Astrocyte (in vitro differentiated cells and primary cell): ENCODE measurements at regions not wholly inside any gene's neighbourhood (a gene's known extent, or its start where the extent isn't known, plus 50 kb on each side); places are given as distances from the start of the nearest gene placed in this dataset.
"Not testable (repeated sequence)": the region's sequence is repeated elsewhere in the genome, so short reads cannot be mapped to it uniquely, and the experiment has no call there.

Experiments used
- DNase-seq: peaks from one replicate; pipeline ENCODE4 v3.0.0-alpha.2; 2010; ENCODE audit warnings: low read depth
- FAIRE-seq: peaks from 2 replicates; lab custom pipeline; 2011; peaks lifted over from hg19 to GRCh38; lab: Jason Lieb, UNC
- H2AFZ ChIP-seq: 2 replicates; pipeline ENCODE4 v1.6.0; 2012; ENCODE audit warnings: low read depth, low read length, inconsistent platforms
- H3K27ac ChIP-seq: 2 replicates; pipeline ENCODE4 v1.5.1; 2011; ENCODE audit warnings: low read depth, low read length, inconsistent platforms
- H3K27me3 ChIP-seq: 2 replicates; pipeline ENCODE4 v1.6.0; 2011; ENCODE audit warnings: low read length, inconsistent platforms; ENCODE audit not compliant: insufficient read depth
- H3K36me3 ChIP-seq: 2 replicates; pipeline ENCODE4 v1.5.1; 2011; ENCODE audit warnings: low read length, inconsistent platforms; ENCODE audit not compliant: insufficient read depth
- H3K4me1 ChIP-seq: 2 replicates; pipeline ENCODE4 v1.5.1; 2011; ENCODE audit warnings: low read length, inconsistent platforms; ENCODE audit not compliant: insufficient read depth
- H3K4me2 ChIP-seq: 2 replicates; pipeline ENCODE4 v1.6.0; 2012; ENCODE audit warnings: low read length, inconsistent platforms
- H3K4me3 ChIP-seq: 2 replicates; pipeline ENCODE4 v1.5.1; 2011; ENCODE audit warnings: low read depth, mild to moderate bottlenecking, low read length, inconsistent platforms; ENCODE audit not compliant: insufficient read depth
- H3K79me2 ChIP-seq: 2 replicates; pipeline ENCODE4 v1.6.0; 2012; ENCODE audit warnings: mild to moderate bottlenecking, low read length, inconsistent platforms; ENCODE audit not compliant: insufficient read depth
- H3K9ac ChIP-seq: 2 replicates; pipeline ENCODE4 v1.6.0; 2012; ENCODE audit warnings: mild to moderate bottlenecking, low read length, inconsistent platforms
- H3K9me3 ChIP-seq: 2 replicates; pipeline ENCODE4 v1.5.1; 2012; ENCODE audit warnings: low read depth, mild to moderate bottlenecking, low read length, inconsistent platforms; ENCODE audit not compliant: insufficient read depth
- H4K20me1 ChIP-seq: 2 replicates; pipeline ENCODE4 v1.6.0; 2012; ENCODE audit warnings: low read length, inconsistent platforms; ENCODE audit not compliant: insufficient read depth
- H3K27ac Mint-ChIP-seq: one replicate; pipeline ENCODE4 v1.8.0; 2021; ENCODE audit warnings: mild to moderate bottlenecking, mixed read lengths; ENCODE audit not compliant: unreplicated experiment
- H3K27me3 Mint-ChIP-seq: one replicate; pipeline ENCODE4 v1.8.0; 2021; ENCODE audit warnings: low read depth, mixed read lengths; ENCODE audit not compliant: unreplicated experiment
- H3K36me3 Mint-ChIP-seq: one replicate; pipeline ENCODE4 v1.8.0; 2021; ENCODE audit warnings: low read depth, mixed read lengths; ENCODE audit not compliant: unreplicated experiment
- H3K4me1 Mint-ChIP-seq: one replicate; pipeline ENCODE4 v1.8.0; 2021; ENCODE audit warnings: low read depth, mixed read lengths; ENCODE audit not compliant: unreplicated experiment
- H3K4me3 Mint-ChIP-seq: one replicate; pipeline ENCODE4 v1.8.0; 2021; ENCODE audit warnings: mild to moderate bottlenecking, moderate library complexity, mixed read lengths; ENCODE audit not compliant: unreplicated experiment
- H3K9me3 Mint-ChIP-seq: one replicate; pipeline ENCODE4 v1.8.0; 2021; ENCODE audit warnings: mild to moderate bottlenecking, mixed read lengths; ENCODE audit not compliant: unreplicated experiment
- EZH2 ChIP-seq: IDR thresholded peaks from 2 replicates; pipeline ENCODE4 v1.6.1; 2012; ENCODE audit warnings: mild to moderate bottlenecking, low read length, inconsistent platforms; ENCODE audit not compliant: insufficient read depth
- TF ChIP-seq, protein P1 (sequence below): IDR thresholded peaks from 2 replicates; pipeline ENCODE4 v1.5.1; 2011; ENCODE audit warnings: low read depth, mild to moderate bottlenecking, inconsistent platforms, low read length, moderate library complexity; ENCODE audit not compliant: insufficient read depth

DNA sequence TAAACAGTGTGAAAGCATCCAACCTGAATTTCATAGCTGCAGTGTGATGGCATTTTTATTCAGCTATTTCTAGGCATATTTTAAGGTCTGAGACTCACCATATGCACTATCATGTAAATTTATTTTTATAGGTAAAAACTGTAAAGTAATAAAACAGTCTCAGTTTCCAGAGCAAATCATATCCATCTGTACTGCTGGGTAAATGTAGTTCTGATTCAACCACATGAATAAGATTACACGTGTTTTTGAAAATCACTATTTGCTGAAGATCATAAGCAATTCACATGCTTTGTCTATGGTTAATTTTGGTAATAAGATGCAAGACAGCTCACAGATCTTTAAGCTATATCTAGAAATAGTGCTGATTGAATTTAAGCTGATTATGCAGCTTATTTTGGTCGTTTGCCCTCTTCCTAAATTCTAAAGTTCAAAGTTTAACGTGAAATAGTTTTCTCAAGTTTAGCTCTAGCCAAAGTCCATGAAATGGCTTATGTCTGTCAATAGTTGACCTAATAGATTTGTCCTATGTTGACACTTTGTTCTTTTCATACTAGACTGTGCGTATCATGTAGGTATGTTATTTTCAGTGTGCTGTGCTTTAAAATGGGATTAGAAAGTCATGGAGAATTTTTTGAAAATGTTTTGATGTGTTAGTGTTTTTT lies 489.0 kb downstream of the USP25 start:
- FAIRE-seq (no peak), DNase-seq (no peak)
- Mint-ChIP-seq H3K4me1 (no peaks in the 10 kb centered on the region), H3K4me3 (no peak overlapping the region), H3K27me3 (no peaks in the 10 kb centered on the region), H3K9me3 (no peaks in the 10 kb centered on the region), H3K36me3 (no peaks in the 10 kb centered on the region), H3K27ac (no peak overlapping the region)
- no peaks in the 10 kb centered on the region for H4K20me1 ChIP-seq
- H3K79me2 ChIP-seq = peaks cover 10% of the 10 kb centered on the region
- H3K4me1 ChIP-seq = no peaks in the 10 kb centered on the region
- TF ChIP-seq EZH2 = no peak
- TF ChIP-seq, protein P1, sequence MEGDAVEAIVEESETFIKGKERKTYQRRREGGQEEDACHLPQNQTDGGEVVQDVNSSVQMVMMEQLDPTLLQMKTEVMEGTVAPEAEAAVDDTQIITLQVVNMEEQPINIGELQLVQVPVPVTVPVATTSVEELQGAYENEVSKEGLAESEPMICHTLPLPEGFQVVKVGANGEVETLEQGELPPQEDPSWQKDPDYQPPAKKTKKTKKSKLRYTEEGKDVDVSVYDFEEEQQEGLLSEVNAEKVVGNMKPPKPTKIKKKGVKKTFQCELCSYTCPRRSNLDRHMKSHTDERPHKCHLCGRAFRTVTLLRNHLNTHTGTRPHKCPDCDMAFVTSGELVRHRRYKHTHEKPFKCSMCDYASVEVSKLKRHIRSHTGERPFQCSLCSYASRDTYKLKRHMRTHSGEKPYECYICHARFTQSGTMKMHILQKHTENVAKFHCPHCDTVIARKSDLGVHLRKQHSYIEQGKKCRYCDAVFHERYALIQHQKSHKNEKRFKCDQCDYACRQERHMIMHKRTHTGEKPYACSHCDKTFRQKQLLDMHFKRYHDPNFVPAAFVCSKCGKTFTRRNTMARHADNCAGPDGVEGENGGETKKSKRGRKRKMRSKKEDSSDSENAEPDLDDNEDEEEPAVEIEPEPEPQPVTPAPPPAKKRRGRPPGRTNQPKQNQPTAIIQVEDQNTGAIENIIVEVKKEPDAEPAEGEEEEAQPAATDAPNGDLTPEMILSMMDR = no peak
- no peaks in the 10 kb centered on the region for H3K9me3 ChIP-seq
- no peaks in the 10 kb centered on the region for H3K27me3 ChIP-seq
- H3K27ac ChIP-seq = no peak overlapping the region
- no peak overlapping the region for H3K9ac ChIP-seq
- H2AFZ ChIP-seq = no peak overlapping the region
- no peak overlapping the region for H3K4me3 ChIP-seq
- no peaks in the 10 kb centered on the region for H3K36me3 ChIP-seq
- no peak overlapping the region for H3K4me2 ChIP-seq

DNA sequence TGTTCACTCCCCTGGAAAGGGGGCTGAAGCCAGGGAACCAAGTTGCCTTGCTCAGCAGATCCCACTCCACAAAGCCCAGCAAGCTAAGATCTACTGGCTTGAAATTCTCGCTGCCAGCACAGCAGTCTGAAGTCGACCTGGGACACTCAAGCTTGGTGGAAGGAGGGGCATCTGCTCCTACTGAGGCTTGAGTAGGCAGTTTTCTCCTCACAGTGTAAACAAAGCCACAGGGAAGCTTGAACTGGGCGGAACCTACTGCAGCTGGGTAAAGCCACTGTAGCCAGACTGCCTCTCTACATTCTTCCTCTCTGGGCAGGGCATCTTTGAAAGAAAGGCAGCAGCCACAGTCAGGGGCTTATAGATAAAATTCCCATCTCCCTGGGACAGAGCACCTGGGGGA lies 495.0 kb downstream of the USP25 start:
- not testable (repeated sequence) for H3K4me1 Mint-ChIP-seq, H3K4me3 Mint-ChIP-seq, H3K9me3 ChIP-seq, H3K9ac ChIP-seq, H3K79me2 ChIP-seq, FAIRE-seq, H3K4me3 ChIP-seq, H3K27ac ChIP-seq, H3K27me3 Mint-ChIP-seq, H2AFZ ChIP-seq, H3K36me3 ChIP-seq, H3K4me1 ChIP-seq, H4K20me1 ChIP-seq, DNase-seq, H3K27me3 ChIP-seq, H3K36me3 Mint-ChIP-seq, H3K27ac Mint-ChIP-seq, H3K4me2 ChIP-seq
- H3K9me3 Mint-ChIP-seq = peaks cover 10% of the 10 kb centered on the region

DNA sequence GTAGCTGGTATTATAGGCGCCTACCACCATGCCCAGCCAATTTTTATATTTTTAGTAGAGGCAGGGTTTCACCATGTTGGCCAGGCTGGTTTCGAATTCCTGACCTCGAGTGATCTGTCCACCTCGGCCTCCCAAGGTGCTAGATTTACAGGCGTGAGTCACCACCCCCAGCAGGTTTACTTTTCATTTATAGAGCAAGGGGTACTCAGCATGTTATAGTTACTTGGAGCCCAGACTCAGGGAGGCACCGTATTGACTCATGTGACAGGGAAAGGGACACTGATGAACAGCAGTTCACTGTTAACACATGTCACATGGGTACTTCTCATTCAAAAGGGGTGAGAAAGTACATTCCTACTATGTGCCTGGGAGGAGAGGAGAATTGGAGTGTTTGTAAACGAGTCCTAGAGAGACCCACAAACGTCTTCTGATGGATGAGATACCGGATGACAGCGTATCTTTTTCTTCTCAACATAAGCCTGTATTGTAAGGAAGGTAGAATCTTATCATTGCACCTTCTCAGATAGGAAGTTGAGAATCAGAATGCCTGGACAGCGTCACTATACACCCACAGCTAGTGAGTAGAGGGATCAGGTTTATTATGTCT lies 510.0 kb downstream of the USP25 start:
- FAIRE-seq = no peak
- no peak overlapping the region for H3K4me2 ChIP-seq
- Mint-ChIP-seq H3K36me3 (no peaks in the 10 kb centered on the region), H3K4me3 (no peak overlapping the region), H3K27ac (no peak overlapping the region), H3K9me3 (no peaks in the 10 kb centered on the region), H3K4me1 (no peaks in the 10 kb centered on the region), H3K27me3 (no peaks in the 10 kb centered on the region)
- no peak for DNase-seq
- H2AFZ ChIP-seq = no peak overlapping the region
- no peak overlapping the region for H3K9ac ChIP-seq
- no peaks in the 10 kb centered on the region for H3K4me1 ChIP-seq
- H4K20me1 ChIP-seq = no peaks in the 10 kb centered on the region
- no peaks in the 10 kb centered on the region for H3K79me2 ChIP-seq
- no peaks in the 10 kb centered on the region for H3K9me3 ChIP-seq
- no peak overlapping the region for H3K27ac ChIP-seq
- H3K36me3 ChIP-seq = no peaks in the 10 kb centered on the region
- H3K4me3 ChIP-seq = no peak overlapping the region
- no peak for TF ChIP-seq EZH2
- TF ChIP-seq, protein P1 = no peak
- H3K27me3 ChIP-seq = no peaks in the 10 kb centered on the region
